K562 (cell line): ENCODE measurements at regions not wholly inside any gene's neighbourhood (a gene's known extent, or its start where the extent isn't known, plus 50 kb on each side); places are given as distances from the start of the nearest gene placed in this dataset.

ENCODE experiments used
- CTBP1 ChIP-seq: fragments of 450-650 bp; IDR thresholded peaks from 2 replicates; pipeline ENCODE4 v1.6.1; 2016; ENCODE audit warnings: borderline replicate concordance
- CTCF ChIP-seq, 3 experiments: IDR thresholded peaks in 2 of 3; conservative IDR thresholded peaks in 1 of 3; 2 replicates each; pipeline ENCODE4 v1.5.1; 2011 to 2012; ENCODE audit warnings: low read length in 3 of 3, mild to moderate bottlenecking in 3 of 3, control low read depth in 2 of 3, improper control_type of control experiment in 1 of 3, inconsistent platforms in 1 of 3, low read depth in 1 of 3, mixed read lengths in 1 of 3, moderate library complexity in 1 of 3; ENCODE audit not compliant: insufficient read depth in 2 of 3
- ELF1 ChIP-seq: fragments of 200-800 bp; sonication (Bioruptor generic); IDR thresholded peaks from 2 replicates; pipeline ENCODE4 v1.6.1; 2016; ENCODE audit warnings: missing genetic modification characterization, missing compliant biosample characterization
- POLR2A ChIP-seq: fragments of 450-650 bp; conservative IDR thresholded peaks from 2 replicates; pipeline ENCODE4 v1.6.1; 2016
- POLR2AphosphoS5 ChIP-seq: IDR thresholded peaks from 2 replicates; pipeline ENCODE4 v1.6.1; 2011; ENCODE audit warnings: mild to moderate bottlenecking, low read depth, low read length, moderate library complexity; ENCODE audit not compliant: control insufficient read depth, insufficient read depth
- SIN3B ChIP-seq: fragments of 450-650 bp; IDR thresholded peaks from 2 replicates; pipeline ENCODE4 v1.6.1; 2017; ENCODE audit warnings: low read depth, mild to moderate bottlenecking, moderate library complexity
- TAF1 ChIP-seq: IDR thresholded peaks from 2 replicates; pipeline ENCODE4 v1.6.1; 2011; ENCODE audit warnings: mild to moderate bottlenecking, low read length, moderate library complexity; ENCODE audit not compliant: insufficient read depth, control insufficient read depth, severe bottlenecking; ENCODE audit errors: extremely low read depth
- TCF7 ChIP-seq: sonication (generic); IDR thresholded peaks from 2 replicates; pipeline ENCODE4 v1.6.1; 2016; ENCODE audit warnings: antibody characterized with exemption, borderline replicate concordance
- ZBED1 ChIP-seq: IDR thresholded peaks from 2 replicates; pipeline ENCODE4 v1.6.1; 2014
- ZBTB9 ChIP-seq: fragments of 450-650 bp; formaldehyde crosslinking; IDR thresholded peaks from 2 replicates; pipeline ENCODE4 v1.4.0; 2020; ENCODE audit warnings: mild to moderate bottlenecking, moderate library complexity
- ZKSCAN1 ChIP-seq: fragments of 150-350 bp; IDR thresholded peaks from 2 replicates; pipeline ENCODE4 v1.6.1; 2016; ENCODE audit warnings: low read depth, low read length
- ZNF217 ChIP-seq: sonication (generic); formaldehyde crosslinking; IDR thresholded peaks from 2 replicates; pipeline ENCODE4 v1.8.0; 2022; ENCODE audit warnings: mild to moderate bottlenecking, missing genetic modification reagents
- ZNF695 ChIP-seq: fragments of 450-650 bp; formaldehyde crosslinking; IDR thresholded peaks from 2 replicates; pipeline ENCODE4 v1.4.0; 2020; ENCODE audit warnings: mild to moderate bottlenecking, moderate library complexity

GRCh38 chr3:72388644-72389043 is 459.6 kb downstream of the SHQ1 start:
- no peak for TF ChIP-seq ZKSCAN1
- TF ChIP-seq CTCF (IDR thresholded peaks at IDR 0.05 in 2 of 3, conservative IDR thresholded peaks at IDR 0.05 in 1 of 3; ENCODE audit: insufficient read depth in 2 of 3, low read depth in 1 of 3, low read length in 3 of 3), result no peak
- no peak for TF ChIP-seq SIN3B
- no peak for TF ChIP-seq CTBP1
- TF ChIP-seq ZNF695 (CRISPR knock-in tag), result no peak
- no peak for TF ChIP-seq POLR2AphosphoS5
- no peak for TF ChIP-seq TAF1
- no peak for TF ChIP-seq ZBTB9
- no peak for TF ChIP-seq TCF7
- no peak for TF ChIP-seq ZNF217 (CRISPR knock-in tag)
- no peak for TF ChIP-seq POLR2A
- TF ChIP-seq ZBED1, result no peak
- TF ChIP-seq ELF1, result no peak
